ENCODE measurements at regions not wholly inside any gene's neighbourhood (a gene's known extent, or its start where the extent isn't known, plus 50 kb on each side); places are given as distances from the start of the nearest gene placed in this dataset.

GRCh38 chr11:32200136-32200847 is 109.4 kb downstream of the RCN1 start:
- TF ChIP-seq CTCF (IDR thresholded peaks at IDR 0.05; ENCODE audit: borderline replicate concordance, insufficient read depth, low read depth, low read length): no peak
- no peak overlapping the region for H3K4me3 ChIP-seq (ENCODE audit: low read depth, low read length)

GRCh38 chr11:32204751-32205150 is 113.9 kb downstream of the RCN1 start:
- no peak overlapping the region for H3K4me3 ChIP-seq (ENCODE audit: low read depth, low read length)
- TF ChIP-seq CTCF (IDR thresholded peaks at IDR 0.05; ENCODE audit: borderline replicate concordance, insufficient read depth, low read depth, low read length): no peak

- H3K4me3 ChIP-seq (ENCODE audit: low read depth, low read length): no peak overlapping the region
- TF ChIP-seq CTCF (IDR thresholded peaks at IDR 0.05; ENCODE audit: borderline replicate concordance, insufficient read depth, low read depth, low read length): no peak
These were observed 119.7 kb downstream of the RCN1 start for GRCh38 chr11:32210556-32210955.

- TF ChIP-seq CTCF (IDR thresholded peaks at IDR 0.05; ENCODE audit: borderline replicate concordance, insufficient read depth, low read depth, low read length): no peak
- no peak overlapping the region for H3K4me3 ChIP-seq (ENCODE audit: low read depth, low read length)
These were observed 122.3 kb downstream of the RCN1 start for GRCh38 chr11:32213223-32213622.

- 0 out of 2 replicates have a peak, but pooled peaks have one; percentile 23 for TF ChIP-seq CTCF (IDR thresholded peaks at IDR 0.05; ENCODE audit: borderline replicate concordance, insufficient read depth, low read depth, low read length)
- no peak overlapping the region for H3K4me3 ChIP-seq (ENCODE audit: low read depth, low read length)
These were observed 124.3 kb downstream of the RCN1 start for GRCh38 chr11:32215157-32215556.

- no peak for TF ChIP-seq CTCF (IDR thresholded peaks at IDR 0.05; ENCODE audit: borderline replicate concordance, insufficient read depth, low read depth, low read length)
- H3K4me3 ChIP-seq (ENCODE audit: low read depth, low read length): no peak overlapping the region
These were observed 125.9 kb downstream of the RCN1 start for GRCh38 chr11:32216749-32217148.

GRCh38 chr11:32219320-32219719 is 128.4 kb downstream of the RCN1 start:
- TF ChIP-seq CTCF (IDR thresholded peaks at IDR 0.05; ENCODE audit: borderline replicate concordance, insufficient read depth, low read depth, low read length): no peak
- H3K4me3 ChIP-seq (ENCODE audit: low read depth, low read length): no peak overlapping the region
